Tongue (tissue), 1 donor: ENCODE measurements at regions not wholly inside any gene's neighbourhood (a gene's known extent, or its start where the extent isn't known, plus 50 kb on each side); places are given as distances from the start of the nearest gene placed in this dataset.

Source experiments
- DNase-seq: peaks from one replicate; pipeline ENCODE4 v3.0.0-alpha.2; 2015

GRCh38 chr2:105449076-105449475 lies 50.2 kb upstream of the FHL2 start:
- peak; percentile 65 for DNase-seq
